NCI-H748 treated with DMSO at 0.1 percent for 48 hours (cell line): ENCODE measurements at regions not wholly inside any gene's neighbourhood (a gene's known extent, or its start where the extent isn't known, plus 50 kb on each side); places are given as distances from the start of the nearest gene placed in this dataset.
A peak's percentile ranks its signal among the peaks of the same experiment; 100 is the strongest.
"Not testable (repeated sequence)": the region's sequence is repeated elsewhere in the genome, so short reads cannot be mapped to it uniquely, and the experiment has no call there.

Experiments
- DNase-seq: peaks from one replicate; lab custom pipeline; 2025; lab: John Stamatoyannopoulos, UW

DNA sequence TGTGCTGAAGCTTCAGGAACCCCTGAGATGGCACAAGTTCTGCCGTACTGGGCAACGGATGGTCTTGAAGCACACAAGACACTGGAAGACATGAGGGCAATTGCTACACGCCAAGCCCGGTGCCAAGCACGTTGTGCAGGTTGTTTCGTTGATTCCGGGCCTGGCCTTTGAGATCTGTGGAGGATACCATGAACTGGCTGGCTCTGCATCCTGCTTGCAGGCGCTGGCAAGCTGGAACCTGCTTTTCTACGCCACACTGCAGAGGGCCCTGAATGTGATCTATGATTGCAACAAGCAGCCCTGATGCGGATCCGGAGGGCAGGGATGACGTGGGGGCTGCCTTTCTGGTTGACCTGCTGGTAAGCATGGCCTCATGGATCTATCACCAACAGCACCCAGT lies 262.5 kb upstream of the ATP10A start:
- no peak for DNase-seq

DNA sequence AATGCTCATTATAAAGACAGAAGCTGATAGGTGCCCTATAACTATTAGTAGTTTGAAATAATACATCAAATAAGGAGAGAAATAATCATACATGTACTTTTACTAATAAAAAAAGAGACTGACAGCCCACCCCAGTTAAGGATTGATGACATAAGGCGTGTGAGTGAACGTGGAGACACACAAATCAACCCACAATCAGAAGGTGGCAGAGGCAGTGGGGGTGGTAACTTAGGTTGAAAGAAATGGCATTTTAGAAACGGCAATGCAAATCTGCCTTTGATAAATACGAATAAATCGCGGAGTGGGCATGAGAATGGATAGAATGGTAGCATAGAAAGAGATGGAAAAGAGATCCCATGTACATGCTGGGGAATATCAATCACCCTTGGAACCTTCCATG lies 256.2 kb upstream of the ATP10A start:
- no peak for DNase-seq

DNA sequence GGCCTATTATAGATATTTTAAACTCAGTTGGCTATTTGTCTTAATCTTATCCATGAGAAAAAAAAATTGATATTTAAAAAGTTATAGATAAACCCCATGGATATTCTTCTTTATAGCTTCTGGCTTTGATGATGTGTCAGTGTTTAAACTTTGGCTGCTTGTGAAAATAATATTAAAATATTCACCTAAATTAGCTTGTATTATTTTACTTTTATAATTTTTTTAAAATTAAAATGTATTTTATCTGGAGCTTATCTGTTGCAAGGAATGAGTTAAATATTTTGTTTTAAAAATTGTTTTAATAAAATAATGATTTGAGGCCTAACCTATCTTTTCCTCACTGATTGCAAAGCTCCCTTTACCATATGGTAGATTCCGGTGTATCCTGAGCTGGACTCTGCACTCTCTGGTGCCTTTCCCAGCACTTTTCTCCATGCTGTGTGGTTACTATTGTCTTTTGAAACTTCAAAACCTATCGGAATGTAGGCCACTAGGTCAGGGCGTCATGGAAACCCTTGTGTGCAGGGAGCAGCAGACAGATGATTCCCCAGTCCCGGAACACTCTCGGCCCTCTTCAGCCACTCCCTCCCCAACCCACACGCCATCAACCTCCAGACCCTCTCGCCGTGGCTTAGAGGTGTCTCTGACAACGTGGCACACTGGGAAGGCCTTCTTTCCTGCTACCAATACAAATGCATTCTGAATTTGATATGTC lies 252.3 kb upstream of the ATP10A start:
- no peak for DNase-seq

DNA sequence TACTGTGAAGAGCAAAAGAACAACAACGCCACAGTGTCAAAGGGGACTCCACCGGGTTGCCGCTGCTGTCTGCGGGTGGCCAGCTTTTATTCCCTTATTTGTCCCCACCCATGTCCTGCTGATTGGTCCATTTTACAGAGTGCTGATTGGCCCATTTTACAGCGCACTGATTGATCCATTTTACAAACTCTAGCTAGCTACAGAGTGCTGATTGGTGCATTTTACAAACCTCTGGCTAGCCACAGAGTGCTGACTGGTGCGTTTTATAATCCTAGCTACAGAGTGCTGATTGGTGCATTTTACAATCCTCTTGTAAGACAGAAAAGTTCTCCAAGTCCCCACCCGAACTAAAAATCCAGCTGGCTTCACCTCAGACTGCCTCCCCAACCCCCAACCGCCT lies 251.0 kb upstream of the ATP10A start:
- not testable (repeated sequence) for DNase-seq

DNA sequence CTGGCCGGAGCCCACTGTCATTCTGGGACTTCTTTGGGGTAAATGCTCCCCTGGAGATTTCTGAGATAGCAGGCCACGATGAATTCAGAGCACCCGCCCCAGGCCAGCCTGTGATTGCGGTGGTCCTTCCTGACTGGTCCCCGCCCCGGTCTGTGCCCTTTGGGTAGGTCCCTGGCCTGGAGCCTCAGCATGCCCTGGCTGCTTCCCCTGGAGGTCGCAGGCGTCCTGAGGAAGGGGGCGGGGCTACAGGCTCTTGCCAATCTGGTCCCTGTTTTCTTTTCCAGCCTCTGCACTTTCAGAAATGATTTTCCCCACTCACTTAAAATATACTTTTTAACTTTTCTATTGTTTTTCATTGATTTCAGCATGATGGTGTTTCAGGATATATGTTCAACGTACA lies 250.2 kb upstream of the ATP10A start:
- DNase-seq: no peak

DNA sequence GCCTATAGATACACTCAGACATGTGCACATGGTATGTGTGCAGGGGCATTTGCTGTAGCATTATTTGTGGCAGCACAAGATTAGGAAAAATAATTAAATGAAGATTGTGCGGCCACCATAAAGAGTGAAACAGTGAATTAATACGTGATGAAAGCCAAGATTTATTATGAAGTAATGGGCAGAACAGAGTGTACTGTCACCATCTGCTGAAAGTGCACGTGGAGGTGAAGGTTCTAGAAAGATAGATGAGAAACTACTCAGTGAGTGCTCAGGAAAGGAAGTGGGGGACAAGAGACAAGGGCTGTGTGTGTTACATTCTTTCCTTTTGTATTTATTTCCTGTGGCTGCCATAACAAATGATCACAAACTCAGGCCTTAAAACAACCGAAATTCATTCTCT lies 246.1 kb upstream of the ATP10A start:
- DNase-seq: no peak

DNA sequence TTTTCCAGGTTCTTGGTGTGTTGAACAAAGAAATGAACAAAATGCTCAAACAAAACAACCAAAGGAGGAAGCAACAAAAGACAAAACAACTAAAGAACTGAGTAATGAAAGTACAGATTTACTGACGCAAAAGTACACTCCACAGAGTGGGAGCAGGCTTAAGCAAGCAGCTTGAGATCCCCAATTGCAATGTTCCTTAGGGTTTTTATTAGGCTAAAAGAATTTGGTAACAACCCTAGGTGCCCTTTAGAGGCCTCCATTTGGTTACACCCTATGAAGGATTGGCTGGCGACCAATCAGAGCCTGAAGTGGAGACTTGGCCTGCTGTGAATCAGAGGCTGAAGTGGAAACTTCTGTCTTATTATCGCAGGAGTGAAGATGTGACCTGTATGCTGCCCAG lies 243.4 kb upstream of the ATP10A start:
- DNase-seq: no peak

DNA sequence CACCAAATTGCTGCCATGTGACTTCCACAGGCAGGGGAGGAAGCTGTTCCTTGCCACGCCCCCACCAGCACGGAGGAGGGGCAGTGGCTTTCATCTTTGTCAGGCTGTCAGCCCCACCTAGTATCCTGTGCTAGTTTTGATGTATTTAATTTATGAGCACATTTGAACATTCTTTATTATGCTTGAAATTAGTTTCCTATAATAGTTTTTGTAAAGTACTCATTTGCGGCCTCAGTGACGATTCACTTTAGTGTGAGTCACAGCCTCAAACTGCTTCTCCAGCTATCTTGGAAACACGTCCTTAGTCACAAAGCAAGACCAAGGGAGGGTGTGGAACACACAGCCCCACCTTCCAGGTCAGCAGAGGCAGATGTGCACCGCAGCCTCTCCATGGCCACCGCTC lies 239.9 kb upstream of the ATP10A start:
- DNase-seq: no peak

DNA sequence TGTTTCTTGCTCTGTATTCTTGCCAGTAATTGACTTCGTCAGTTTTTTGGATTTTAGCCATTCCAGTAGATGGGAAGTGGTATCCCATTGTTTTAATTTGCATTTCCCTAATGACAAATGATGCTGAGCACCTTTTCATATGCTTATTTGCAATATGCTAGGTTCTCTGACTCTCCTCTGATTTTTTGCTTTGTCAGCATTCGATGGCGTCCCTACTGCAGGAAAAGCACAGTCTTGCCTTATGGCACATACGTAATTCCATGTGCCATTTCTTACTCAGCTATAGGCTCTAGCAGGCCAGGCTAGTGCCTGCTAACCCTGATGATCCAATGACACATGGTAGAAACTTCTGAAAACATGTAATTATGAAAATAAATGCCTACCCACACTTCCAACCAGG lies 239.2 kb upstream of the ATP10A start:
- DNase-seq: no peak

DNA sequence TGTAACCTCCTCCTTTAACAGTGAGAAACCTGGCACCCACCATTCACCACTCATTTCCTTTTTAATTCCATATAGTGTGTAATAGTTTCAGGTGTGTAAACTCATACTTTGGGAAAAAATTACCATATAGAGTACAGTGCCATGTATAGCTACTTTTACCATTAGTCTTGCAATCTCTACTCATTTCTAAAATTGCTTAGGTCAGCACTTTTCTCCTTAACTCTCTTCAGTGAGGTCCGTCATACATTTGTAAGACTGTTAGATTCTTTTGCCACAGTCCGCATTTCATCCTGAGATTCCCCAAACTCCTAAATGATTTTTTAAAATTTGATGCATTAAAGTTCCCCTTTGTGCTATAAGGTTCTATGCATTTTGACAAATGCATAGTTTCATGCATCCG lies 238.3 kb upstream of the ATP10A start:
- no peak for DNase-seq

DNA sequence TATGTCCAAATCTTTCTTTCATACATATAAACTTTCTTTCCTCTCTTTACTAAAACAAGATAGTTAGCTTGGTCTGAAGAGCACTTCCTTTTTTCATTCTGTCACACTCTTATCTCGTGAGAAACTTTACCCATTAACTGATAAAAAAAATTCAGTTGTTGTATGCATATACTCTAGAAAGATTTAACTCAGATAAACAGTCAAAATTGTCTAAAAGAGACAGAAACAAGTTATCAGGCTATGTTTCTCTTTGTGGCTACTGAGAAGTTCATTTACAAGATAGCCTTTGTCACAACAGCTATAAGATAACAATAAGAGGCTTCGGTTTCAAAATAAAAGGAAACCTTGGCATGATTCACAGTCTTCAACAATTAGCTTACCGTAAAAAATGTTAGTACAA lies 235.7 kb upstream of the ATP10A start:
- no peak for DNase-seq

DNA sequence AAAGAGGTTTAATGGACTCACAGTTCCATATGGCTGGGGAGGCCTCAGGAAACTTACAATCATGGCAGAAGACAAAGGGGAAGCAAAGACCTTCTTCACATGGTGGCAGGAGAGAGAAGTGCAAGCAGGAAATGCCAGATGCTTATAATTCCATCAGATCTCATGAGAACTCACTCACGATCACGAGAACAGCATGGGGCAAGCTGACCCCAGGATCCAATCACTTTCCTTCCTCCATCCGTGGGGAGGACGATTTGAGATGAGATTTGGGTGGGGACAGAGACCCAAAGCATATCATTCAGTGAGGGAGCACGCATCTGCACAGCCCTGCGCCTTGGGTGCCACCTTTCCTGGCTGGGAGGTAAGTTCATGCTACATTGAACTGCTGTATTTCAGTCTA lies 234.1 kb upstream of the ATP10A start:
- DNase-seq: no peak

DNA sequence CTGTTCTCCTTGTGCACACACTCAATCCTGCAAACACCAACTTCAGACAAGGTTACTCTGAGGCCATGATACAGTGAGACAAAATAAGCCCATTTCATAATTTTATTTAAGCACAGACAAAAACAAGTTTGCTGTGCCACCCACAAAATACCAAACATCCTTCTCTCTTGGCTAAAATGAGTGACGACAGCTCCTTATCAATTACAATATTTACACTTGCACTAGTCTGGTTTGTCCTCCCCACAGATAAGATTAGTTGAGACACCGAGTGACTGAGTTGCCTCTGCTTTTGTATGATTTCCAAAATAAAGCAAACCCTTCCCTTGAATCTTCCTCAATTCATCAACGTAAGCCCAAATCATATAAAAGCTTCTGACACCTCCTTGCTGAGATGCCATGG lies 233.5 kb upstream of the ATP10A start:
- DNase-seq: no peak

DNA sequence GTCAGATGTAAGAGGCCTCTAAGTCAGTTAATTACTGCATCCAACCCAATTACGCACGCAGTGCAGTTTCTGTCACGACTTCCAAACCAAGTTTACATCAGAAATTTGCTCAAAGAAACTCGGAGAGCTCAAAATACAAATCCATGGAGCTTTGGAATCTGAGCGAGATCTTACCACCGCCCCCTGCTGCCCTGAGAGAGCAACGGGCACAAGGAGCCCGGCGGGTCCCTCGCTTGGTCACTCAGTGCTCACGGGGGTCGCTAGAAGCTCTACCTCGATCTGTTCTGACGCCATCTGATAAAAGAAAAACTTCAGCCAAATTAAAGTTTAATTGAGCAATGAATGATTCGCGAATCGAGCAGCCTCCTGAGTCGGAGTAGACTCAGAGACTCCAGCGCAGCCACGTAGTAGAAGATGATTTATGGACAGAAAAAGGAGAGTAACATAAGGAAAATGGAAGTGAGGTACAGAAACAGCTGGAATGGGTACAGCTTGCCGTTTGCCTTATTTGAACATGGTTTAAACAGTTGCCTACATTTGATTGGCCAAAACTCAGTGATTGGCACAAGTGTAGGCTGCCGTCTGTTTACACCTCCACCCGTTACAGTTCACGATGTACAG lies 232.7 kb upstream of the ATP10A start:
- no peak for DNase-seq

DNA sequence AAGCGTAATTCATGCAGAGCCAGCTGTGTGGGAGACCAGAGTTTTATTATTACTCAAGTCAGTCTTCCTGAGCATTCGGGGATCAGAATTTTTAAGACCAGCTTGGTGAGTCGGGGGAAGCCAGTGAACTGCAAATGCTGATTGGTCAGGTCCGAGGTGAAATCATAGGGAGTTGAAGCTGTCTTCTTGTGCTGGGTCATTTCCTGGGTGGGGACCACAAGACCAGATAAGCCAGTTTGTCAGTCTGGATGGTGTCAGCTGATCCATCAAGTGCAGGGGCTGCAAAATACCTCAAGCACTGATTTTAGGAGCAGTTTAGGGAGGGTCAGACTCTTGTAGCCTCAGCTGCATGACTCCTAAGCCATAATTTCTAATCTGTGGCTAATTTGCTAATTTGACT lies 228.1 kb upstream of the ATP10A start:
- no peak for DNase-seq

DNA sequence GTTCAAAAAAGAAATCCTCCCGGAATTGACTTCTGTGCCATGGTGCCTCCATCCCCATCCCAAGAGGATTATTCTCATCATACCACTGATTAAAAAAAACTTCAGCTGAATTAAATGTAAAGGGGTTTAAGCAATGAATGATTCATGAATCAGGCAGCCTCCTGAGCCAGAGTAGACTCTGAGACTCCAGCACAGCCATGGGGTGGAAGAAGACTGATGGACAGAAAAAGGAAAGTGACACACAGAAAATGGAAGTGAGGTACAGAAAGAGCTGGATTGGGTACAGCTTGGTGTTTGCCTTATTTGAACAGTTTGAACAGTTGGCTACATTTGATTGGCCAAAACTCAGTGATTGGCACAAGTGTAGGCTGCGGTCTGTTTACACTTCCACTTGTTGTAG lies 224.8 kb upstream of the ATP10A start:
- no peak for DNase-seq

DNA sequence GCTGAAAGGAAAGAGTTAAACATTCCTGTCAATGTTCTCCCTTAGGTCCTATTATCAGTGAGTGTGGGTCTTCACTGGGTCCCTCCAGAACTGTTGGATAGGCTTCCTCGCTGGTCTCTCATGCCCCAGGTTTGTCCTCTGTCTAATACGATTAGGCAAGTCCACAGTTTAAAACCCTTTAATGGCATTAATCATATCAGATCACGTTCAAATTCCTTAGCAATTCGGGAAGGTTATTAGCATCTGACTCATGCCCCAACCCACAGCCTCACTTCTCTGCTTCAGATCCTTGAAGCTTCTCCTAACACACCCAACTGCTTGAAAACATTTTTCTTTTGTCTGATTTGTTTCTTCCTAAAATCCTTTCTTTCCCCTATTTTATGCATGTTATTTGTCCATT lies 224.3 kb upstream of the ATP10A start:
- DNase-seq: no peak

DNA sequence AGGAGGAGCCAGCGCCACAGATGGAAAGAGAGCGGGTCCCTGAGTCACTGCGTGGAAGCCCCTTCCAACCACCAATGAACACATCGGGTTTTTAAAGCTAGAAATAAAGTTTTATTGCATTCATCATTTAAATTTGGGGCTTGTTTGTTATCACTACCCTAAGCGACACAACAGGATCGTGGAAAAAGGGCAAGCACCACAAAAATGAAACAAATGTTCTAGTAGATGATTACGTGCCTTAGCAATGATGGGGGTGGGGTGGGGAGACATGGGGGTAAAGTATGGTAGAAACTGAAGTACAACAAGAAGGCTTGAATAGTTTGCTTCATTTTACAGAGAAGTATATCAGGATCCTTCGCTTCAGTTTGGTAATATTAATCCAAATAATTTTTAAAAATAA lies 221.6 kb upstream of the ATP10A start:
- no peak for DNase-seq

DNA sequence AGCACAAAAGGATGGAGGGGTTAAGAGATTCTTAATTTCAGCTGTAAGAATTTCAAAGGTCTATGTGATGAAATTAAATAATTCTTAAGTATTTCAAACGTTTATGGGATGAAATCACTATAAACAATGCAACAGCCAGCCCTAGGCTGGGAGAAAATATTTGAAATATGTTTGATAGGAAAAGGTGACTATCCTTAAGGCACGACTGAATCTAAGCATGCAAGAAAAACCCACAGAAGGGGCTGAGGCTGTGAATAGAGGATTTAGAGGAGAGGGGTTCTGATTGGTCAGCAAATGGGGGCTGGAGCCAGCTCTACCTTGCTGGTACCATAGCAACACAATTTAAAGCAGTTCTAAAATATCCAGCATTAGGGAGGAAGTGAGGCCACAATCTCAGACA lies 220.8 kb upstream of the ATP10A start:
- no peak for DNase-seq

DNA sequence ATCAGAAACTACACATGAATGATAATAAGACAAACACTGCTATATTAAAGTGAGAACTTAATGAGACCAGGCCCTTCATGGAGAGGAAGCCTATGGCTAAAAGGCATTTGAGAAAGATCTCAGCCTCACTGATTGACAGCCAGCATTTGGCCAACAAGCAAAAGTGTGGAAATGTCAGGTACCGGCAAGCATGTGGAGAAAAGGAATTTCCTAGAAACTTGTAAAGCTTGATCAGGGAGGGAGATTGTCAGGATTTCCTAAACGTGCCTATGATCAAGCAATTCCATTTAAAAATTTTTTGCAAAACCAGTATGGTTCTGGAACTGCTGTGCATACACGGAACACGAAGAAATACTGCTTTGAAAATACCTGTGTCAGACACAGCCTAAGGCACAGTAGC lies 220.3 kb upstream of the ATP10A start:
- no peak for DNase-seq

DNA sequence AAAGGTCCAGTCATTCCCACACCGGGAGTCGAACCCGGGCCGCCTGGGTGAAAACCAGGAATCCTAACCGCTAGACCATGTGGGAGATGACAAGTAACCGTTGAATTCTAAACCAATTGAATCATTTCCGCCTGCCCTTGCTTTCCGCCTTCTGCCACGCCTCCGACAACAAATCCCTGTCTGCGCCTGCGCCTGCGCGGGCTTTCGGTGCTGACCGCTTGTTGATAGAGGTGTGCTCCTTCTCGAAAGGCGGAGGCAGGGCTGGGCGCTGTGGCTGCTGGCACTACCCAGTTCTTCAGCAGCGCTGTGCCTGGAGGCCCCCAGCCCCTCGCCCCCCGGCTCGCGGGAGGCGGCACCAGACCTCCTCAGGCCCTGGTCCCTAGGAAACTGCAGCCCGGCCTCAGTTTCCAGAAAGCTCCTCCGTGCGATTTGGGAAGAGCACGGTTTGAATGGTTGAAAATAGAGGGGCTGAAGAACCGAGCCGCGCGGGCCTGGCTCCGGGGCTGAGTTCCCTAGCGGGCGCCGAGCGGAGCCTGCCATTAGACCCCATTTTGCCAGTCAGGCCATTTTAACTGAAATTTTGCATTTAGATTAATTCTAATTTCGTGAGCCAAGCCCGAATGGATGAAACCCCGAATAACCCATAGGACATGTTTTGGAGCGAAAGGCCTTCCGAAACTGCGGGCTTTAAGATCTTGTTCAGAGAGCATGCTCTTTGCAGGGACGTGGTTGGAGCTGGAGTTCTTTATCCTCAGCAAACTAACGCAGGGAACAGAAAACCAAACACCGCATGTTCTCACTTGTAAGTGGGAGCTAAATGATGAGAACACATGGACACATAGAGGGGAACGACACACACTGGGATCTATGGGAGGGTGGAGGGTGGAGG lies 219.3 kb upstream of the ATP10A start:
- DNase-seq: peak; percentile 90

DNA sequence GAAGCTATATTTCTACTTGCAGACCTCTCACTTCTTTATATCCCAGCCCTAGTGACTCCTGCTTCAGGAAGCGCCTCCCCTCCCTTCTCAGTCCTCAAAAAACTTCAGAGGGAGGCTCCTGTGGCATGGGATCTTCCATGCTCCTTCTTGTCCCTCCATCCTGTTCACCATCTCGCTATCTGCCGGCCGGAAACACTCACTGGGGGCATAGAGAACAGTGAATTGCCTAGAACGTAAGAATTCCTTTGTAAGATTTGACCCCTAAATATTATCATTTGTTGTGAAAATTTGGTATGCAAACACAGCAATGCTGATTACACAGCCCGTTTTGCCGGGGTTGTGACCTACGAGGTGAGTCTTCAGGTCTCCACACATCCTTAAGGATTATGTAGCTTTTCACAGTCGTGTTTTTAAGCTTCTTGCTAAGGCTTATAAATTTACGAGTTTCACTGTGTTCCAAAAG lies 218.7 kb upstream of the ATP10A start:
- DNase-seq: no peak

DNA sequence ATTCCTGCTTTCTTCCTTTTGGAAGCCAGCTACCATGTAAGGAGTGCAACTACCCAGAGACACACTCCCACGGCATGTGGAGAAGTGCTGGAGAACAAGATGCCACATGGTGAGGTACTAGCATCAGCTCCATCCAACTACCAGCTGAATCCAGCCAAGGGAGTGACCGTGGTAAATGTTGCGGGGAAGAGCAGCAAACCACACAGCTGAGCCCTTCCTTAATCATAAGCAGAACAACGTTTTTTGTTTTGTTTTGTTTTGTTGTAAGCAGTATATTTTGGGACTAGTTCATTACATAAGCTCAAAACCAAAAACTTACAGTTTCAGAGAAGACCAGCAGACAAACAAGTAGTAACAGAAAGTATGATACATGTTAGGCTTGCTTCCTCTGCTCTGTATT lies 212.6 kb upstream of the ATP10A start:
- DNase-seq: no peak
